OCI-LY7 (cell line): ENCODE measurements at regions not wholly inside any gene's neighbourhood (a gene's known extent, or its start where the extent isn't known, plus 50 kb on each side); places are given as distances from the start of the nearest gene placed in this dataset.

Source experiments
- EZH2phosphoT487 ChIP-seq: fragments of 200-600 bp; sonication (generic); IDR thresholded peaks from 2 replicates; pipeline ENCODE4 v1.6.1; 2018; ENCODE audit warnings: low read depth, borderline replicate concordance, mild to moderate bottlenecking, mixed run types, antibody characterized with exemption, low read length, moderate library complexity, mixed read lengths
- TF ChIP-seq, protein P1 (sequence below): fragments of 200-600 bp; sonication (generic); conservative IDR thresholded peaks from 2 replicates; pipeline ENCODE4 v1.5.1; 2014; ENCODE audit warnings: mild to moderate bottlenecking, antibody characterized with exemption, low read length, moderate library complexity, mixed read lengths

DNA sequence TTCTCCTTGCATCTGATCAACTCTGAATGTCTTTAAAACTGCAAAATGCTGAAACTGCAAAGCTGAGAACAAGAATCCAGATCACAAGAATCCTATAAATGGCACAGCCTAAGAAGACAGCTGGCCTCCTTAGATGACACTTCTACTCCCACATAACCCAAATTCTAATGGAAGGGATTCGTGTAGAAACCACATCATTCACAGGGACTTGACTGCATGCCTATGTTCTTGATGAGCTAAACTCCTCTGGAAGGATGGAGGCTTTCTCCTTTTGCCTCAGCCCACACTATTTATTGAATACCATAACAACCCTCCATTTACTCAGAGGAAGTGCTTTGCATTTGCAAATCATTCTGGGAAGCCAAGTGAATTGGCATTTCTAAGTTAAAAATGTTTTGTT, 252.5 kb upstream of the VWC2 start:
- TF ChIP-seq, protein P1, sequence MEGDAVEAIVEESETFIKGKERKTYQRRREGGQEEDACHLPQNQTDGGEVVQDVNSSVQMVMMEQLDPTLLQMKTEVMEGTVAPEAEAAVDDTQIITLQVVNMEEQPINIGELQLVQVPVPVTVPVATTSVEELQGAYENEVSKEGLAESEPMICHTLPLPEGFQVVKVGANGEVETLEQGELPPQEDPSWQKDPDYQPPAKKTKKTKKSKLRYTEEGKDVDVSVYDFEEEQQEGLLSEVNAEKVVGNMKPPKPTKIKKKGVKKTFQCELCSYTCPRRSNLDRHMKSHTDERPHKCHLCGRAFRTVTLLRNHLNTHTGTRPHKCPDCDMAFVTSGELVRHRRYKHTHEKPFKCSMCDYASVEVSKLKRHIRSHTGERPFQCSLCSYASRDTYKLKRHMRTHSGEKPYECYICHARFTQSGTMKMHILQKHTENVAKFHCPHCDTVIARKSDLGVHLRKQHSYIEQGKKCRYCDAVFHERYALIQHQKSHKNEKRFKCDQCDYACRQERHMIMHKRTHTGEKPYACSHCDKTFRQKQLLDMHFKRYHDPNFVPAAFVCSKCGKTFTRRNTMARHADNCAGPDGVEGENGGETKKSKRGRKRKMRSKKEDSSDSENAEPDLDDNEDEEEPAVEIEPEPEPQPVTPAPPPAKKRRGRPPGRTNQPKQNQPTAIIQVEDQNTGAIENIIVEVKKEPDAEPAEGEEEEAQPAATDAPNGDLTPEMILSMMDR, result no peak
- no peak for TF ChIP-seq EZH2phosphoT487
